SW480 (cell line): ENCODE measurements at regions not wholly inside any gene's neighbourhood (a gene's known extent, or its start where the extent isn't known, plus 50 kb on each side); places are given as distances from the start of the nearest gene placed in this dataset.
A peak's percentile ranks its signal among the peaks of the same experiment; 100 is the strongest.

Source experiments
- DNase-seq: peaks from one replicate; pipeline ENCODE4 v3.0.0-alpha.2; 2016; ENCODE audit warnings: low spot score

DNA sequence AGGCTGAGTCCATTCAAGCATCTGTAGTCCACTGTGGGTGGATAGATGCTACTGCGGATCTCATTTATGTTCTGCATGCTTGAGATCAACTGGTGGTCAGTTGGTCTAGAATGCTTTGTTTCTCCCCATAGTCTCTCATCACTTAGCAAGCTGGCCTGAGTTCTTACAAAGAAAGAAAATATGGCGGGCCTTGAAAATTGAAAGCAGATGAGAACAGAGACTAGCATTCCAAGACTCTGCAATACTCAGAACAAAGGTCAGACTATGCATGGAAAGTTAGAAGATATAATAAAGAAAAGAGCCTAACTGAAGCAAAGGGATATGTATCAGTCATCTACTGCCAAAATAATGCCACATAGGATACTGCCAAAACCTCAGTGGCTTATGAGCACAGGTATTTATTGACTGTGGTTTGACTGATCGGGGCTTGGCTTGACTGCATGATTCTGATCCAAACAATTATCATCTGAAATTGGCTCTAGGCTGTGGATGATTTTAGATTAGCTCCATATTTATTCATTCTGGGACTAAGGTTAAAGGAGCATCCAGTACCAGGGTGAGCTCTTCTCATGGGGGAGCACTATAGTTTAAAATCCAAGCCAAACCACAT is 258.9 kb downstream of the TAF11L14 start:
- no peak for DNase-seq

DNA sequence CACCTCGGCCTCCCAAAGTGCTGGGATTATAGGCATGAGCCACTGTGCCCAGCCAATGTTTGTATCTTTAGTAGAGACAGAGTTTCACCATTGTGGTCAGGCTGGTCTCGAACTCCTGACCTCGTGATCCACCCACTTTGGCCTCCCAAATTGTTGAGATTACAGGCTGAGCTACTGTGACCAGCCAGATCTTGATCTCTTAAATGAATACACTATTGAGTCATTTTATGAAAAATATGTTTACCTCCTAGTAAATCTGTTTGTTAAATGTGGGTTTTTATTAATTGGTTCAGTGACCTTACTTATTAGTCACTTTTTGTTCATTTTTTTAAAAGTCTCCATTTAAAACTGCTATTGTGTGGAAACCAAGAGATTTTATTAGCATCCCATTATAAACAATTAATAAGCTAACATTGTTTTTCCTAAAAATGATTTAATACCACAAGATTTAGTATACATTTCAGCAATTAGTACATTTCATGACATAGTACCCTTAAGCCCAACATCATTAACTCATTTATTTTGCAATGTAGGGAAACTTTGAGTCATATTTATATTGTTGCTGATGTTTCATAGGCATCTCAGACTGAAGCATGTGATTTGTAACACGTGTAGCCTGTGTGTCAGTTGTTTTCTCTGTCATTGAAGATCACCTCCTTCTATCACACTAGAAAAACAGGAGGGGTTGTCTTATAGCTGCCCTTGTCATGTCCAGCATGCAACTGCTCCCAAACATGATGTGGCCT is 261.2 kb downstream of the TAF11L14 start:
- DNase-seq, result no peak

- no peak for DNase-seq
Measured at GRCh38 chr5:17896605-17897004, 262.3 kb downstream of the TAF11L14 start.

DNA sequence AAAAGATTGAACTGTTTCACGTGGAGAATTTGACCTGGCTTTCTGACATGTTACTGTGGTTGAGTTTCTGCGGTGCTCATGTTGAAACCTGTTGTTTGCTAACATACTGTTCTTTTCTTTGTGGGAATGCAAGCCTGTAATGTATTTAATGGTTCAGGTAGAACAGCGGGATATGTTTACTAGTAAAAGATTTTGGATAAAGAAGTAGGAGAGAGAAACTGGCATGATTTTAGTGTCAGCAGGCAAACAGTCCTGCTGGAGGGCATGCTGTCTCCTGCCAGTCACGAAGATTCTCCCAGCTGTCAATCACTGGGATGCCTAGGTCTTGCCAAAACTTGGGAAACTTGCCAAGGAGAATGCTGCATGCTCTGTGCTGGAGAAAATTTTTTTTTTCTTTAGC is 263.5 kb downstream of the TAF11L14 start:
- DNase-seq, result no peak

- DNase-seq, result no peak
Measured at GRCh38 chr5:17898766-17899165, 264.5 kb downstream of the TAF11L14 start.

DNA sequence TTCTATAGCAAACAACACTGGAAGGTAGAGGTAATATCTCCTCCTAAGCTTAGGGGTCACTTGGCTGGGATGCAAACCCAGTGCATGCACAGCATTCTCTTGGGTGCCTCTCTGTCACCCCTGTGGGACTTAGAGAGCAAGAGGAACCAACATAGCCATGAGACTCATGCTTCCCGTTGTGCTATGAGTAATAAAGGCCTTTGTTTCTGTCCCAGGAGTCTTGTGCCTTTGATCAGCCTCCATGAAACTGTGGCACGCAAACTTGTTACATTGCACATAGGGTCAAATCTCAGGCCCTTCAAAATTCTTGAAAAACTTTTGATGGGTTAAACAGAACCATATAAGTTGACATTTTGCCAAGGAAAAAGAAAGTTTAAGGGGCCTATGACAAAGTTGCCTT is 272.8 kb downstream of the TAF11L14 start:
- no peak for DNase-seq

- peak; percentile 28 for DNase-seq
Measured at GRCh38 chr5:17910318-17910717, 276.1 kb downstream of the TAF11L14 start.

DNA sequence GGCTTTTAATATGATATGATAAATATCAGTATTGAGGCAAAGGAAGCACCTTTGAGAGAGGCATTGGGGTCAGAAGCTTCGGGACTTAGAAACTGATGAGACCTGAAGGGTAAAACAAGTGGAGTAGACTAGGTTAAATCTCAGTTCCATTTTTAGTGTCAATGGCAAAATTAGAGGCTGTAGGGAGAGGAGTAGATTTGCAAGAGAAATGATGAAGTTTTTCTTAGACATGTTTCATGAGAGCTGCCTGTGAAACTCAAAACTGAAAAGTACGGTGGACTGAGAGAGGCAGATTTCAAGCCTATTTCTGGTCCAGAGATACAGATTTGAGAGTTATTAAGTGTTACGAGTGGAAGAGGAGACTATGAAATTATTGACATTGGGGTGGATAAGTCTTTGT is 278.5 kb downstream of the TAF11L14 start:
- no peak for DNase-seq

GRCh38 chr5:17916446-17916845 is 282.2 kb downstream of the TAF11L14 start:
- DNase-seq, result no peak

GRCh38 chr5:17917465-17917864 is 283.2 kb downstream of the TAF11L14 start:
- no peak for DNase-seq

DNA sequence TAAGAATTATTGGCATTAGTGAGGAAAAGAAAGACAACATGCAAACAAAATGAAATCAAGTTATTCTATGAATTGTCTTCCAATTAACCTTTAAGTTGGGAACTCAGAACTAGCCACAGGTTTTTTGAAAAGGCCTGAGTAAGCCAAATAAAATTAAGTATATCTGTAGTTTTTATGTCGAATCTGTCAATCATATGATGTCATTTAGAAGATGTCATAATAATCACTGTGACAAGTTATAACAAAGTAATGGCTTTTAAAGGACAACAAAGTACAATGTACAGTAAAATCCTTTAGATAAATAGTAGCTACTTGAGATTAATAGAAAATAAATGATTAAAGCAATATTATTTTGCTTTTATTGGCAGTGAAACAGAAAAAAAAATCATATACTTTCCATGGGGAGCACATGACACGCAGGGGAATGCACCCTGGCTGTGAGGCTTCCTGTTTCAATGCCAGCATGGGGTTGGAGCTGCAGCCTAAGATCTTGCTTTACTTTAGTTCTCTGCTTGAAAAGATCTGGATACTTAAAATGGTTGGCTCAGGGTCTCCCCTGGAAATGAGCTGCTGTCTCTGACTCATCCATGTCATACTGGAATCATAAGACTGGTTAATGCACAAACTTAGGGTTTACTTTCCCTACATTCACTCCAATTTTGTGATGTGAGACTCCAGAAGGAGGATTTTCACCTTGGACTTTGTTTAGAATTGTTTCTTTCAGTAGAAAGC is 284.3 kb downstream of the TAF11L14 start:
- no peak for DNase-seq

GRCh38 chr5:17925276-17925675 is 291.0 kb downstream of the TAF11L14 start:
- no peak for DNase-seq

- no peak for DNase-seq
Measured at GRCh38 chr5:17928581-17928981, 294.3 kb downstream of the TAF11L14 start.

GRCh38 chr5:17929171-17929570 is 294.9 kb downstream of the TAF11L14 start:
- DNase-seq, result no peak

DNA sequence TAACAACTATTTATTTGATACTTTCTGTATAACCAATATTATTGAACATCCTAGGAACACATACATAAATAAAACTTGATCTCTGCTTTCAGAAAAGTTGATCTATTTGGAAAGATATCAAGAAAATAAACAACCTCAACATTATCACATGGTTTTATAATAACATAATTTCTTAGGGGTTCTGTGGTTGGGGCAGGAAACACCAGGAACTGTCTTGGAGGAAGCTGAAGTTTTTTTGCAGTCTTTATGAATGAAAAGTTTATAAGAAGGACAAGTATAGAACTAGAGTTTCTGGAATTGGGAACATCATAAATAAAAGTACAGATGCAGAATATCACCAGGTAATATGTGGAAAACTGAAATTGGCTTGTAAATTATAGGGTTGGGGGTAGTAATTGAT is 296.1 kb downstream of the TAF11L14 start:
- no peak for DNase-seq

- no peak for DNase-seq
Measured at GRCh38 chr5:17944046-17944445, 309.8 kb downstream of the TAF11L14 start.

- no peak for DNase-seq
Measured at GRCh38 chr5:17947029-17947428, 312.8 kb downstream of the TAF11L14 start.

- peak; percentile 18 for DNase-seq
Measured at GRCh38 chr5:17951392-17952169, 317.3 kb downstream of the TAF11L14 start.

DNA sequence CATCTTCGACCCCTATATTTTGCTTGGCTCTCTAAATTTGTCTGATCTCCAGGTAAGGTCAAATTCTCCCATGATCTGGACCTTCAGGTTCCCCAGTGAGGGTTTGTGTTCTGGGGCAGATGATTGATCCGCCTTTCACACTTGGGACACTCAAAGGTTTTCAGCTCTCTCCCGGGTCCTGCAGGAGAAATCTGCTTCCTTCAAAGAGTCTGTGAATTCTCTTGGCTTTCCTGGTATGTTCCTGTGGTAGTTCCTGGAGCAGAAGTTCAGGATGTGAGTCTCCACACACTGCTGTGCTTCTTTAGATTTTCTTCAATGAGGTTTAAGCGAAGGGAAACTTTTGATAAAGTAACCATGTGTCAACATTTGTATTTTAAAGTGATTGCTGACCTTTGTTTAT is 318.0 kb downstream of the TAF11L14 start:
- DNase-seq, result no peak

DNA sequence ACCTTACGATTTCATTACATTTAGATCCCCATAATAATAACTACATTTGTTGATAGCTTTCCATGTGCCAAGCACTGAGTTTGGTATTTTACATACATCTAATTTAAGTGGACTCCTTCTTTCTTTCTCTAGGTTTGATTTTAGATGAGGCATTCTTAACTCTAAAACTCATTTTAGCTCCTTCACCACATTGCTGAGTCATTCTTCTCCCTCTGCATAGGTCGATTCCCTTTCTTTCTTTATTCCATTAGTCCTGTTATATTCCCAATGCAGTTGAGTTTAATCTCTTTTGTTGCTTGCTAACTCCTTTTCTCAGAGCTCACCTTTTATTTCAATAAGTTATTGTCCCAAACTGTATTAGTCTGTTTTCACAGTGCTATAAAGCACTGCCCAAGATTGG is 329.8 kb downstream of the TAF11L14 start:
- no peak for DNase-seq

DNA sequence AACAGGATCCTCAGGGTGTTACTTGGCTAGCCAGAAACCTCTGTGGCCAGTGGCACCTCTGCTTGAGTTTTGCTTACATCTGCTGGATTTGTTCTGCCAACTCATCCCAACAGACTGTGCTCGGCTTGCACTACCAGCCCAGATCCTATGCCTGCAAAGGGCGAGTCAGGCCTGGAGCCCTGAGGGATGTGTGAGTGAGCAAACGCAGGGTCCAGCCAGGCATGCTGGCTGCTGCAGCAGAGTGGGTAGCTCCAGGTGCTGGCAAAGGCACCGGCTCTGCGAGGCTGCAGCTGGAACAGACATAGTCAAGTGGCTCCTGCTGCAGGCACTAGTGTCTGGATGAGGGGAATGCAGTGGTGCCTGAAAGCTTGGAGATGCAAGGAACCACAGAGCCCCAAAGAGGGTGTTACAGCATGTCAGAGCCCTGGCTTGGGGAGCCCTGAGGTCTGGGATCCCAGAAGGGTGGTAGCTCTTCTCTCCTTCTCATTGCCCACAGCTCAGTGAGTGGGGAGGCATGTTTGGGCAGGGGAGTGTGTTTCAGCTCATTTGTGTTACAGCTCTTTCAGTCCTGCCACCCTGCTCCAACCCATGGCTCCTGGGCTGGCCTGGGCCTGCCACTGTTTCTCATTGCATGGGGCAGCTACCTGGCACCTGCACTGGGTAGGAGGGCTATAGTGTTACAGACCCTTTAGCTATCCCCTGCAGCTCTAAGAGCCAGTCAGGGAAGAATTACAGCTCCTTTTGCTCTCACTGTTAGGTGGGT is 332.6 kb downstream of the TAF11L14 start:
- no peak for DNase-seq

DNA sequence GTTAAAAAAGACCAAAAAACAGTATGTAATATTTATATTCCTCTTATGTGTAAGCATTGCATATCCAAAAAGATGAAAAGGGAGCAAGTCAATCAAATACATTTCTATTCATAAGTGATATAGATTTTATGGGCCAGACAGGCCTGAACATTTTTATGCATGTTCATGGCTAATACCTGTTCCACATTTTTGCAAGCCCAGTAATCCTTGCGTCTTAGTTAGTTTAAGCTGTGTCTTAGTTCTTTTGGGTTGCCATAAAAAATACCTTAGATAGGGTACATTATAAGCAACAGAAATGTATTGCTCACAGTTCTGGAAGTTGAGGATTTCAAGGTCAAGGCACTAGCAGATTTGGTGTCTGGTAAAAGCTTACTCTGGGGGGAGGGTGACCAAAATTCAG is 342.1 kb downstream of the TAF11L14 start:
- no peak for DNase-seq
